ENCODE measurements at regions not wholly inside any gene's neighbourhood (a gene's known extent, or its start where the extent isn't known, plus 50 kb on each side); places are given as distances from the start of the nearest gene placed in this dataset.

- TF ChIP-seq, protein P1, sequence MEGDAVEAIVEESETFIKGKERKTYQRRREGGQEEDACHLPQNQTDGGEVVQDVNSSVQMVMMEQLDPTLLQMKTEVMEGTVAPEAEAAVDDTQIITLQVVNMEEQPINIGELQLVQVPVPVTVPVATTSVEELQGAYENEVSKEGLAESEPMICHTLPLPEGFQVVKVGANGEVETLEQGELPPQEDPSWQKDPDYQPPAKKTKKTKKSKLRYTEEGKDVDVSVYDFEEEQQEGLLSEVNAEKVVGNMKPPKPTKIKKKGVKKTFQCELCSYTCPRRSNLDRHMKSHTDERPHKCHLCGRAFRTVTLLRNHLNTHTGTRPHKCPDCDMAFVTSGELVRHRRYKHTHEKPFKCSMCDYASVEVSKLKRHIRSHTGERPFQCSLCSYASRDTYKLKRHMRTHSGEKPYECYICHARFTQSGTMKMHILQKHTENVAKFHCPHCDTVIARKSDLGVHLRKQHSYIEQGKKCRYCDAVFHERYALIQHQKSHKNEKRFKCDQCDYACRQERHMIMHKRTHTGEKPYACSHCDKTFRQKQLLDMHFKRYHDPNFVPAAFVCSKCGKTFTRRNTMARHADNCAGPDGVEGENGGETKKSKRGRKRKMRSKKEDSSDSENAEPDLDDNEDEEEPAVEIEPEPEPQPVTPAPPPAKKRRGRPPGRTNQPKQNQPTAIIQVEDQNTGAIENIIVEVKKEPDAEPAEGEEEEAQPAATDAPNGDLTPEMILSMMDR (IDR thresholded peaks at IDR 0.05): no peak
- TF ChIP-seq POLR2A (IDR thresholded peaks at IDR 0.05): no peak
Observed at GRCh38 chr4:85092536-85092935, 126.0 kb upstream of the WDFY3 start.
